HG03354 (cell line): ENCODE measurements at regions not wholly inside any gene's neighbourhood (a gene's known extent, or its start where the extent isn't known, plus 50 kb on each side); places are given as distances from the start of the nearest gene placed in this dataset.
"Not testable (repeated sequence)": the region's sequence is repeated elsewhere in the genome, so short reads cannot be mapped to it uniquely, and the experiment has no call there.

ENCODE experiments used
- ATAC-seq: cut with Tn5 transposase; IDR thresholded peaks from one replicate; pipeline ENCODE4 v1.9.1; 2021; ENCODE audit warnings: mild to moderate bottlenecking; ENCODE audit not compliant: unreplicated experiment, poor library complexity, severe bottlenecking

GRCh38 chr20:22928679-22929078 lies 106.4 kb upstream of the SSTR4 start:
- no peak for ATAC-seq

- no peak for ATAC-seq
Observed at GRCh38 chr20:22929661-22930060, 105.5 kb upstream of the SSTR4 start.

GRCh38 chr20:22931653-22932608 lies 103.2 kb upstream of the SSTR4 start:
- no peak for ATAC-seq

- no peak for ATAC-seq
Observed at GRCh38 chr20:22939181-22939580, 95.9 kb upstream of the SSTR4 start.

- no peak for ATAC-seq
Observed at GRCh38 chr20:22940350-22940749, 94.8 kb upstream of the SSTR4 start.

GRCh38 chr20:22941550-22941949 lies 93.6 kb upstream of the SSTR4 start:
- no peak for ATAC-seq

- no peak for ATAC-seq
Observed at GRCh38 chr20:22942742-22943141, 92.4 kb upstream of the SSTR4 start.

- no peak for ATAC-seq
Observed at GRCh38 chr20:22944062-22944461, 91.0 kb upstream of the SSTR4 start.

GRCh38 chr20:22944936-22945335 lies 90.2 kb upstream of the SSTR4 start:
- no peak for ATAC-seq

GRCh38 chr20:22946596-22946995 lies 88.5 kb upstream of the SSTR4 start:
- no peak for ATAC-seq

GRCh38 chr20:22949331-22950109 lies 85.6 kb upstream of the SSTR4 start:
- no peak for ATAC-seq

GRCh38 chr20:22951966-22952365 lies 83.1 kb upstream of the SSTR4 start:
- no peak for ATAC-seq

GRCh38 chr20:22954661-22955060 lies 80.5 kb upstream of the SSTR4 start:
- ATAC-seq: no peak

GRCh38 chr20:22958390-22958789 lies 76.7 kb upstream of the SSTR4 start:
- no peak for ATAC-seq

GRCh38 chr20:22962567-22963439 lies 72.3 kb upstream of the SSTR4 start:
- ATAC-seq: no peak

GRCh38 chr20:22963581-22963980 lies 71.5 kb upstream of the SSTR4 start:
- ATAC-seq: no peak

- ATAC-seq: no peak
Observed at GRCh38 chr20:22966787-22967464, 68.2 kb upstream of the SSTR4 start.

GRCh38 chr20:22967706-22968105 lies 67.4 kb upstream of the SSTR4 start:
- not testable (repeated sequence) for ATAC-seq

GRCh38 chr20:22969031-22969430 lies 66.1 kb upstream of the SSTR4 start:
- ATAC-seq: not testable (repeated sequence)
